Uterus (tissue), 2 donors: ENCODE measurements at regions not wholly inside any gene's neighbourhood (a gene's known extent, or its start where the extent isn't known, plus 50 kb on each side); places are given as distances from the start of the nearest gene placed in this dataset.

Experiments used
- POLR2A ChIP-seq, 2 donors: fragments of 450-650 bp; IDR thresholded peaks; one replicate each; pipeline ENCODE4 v1.6.1; 2016; ENCODE audit warnings: antibody characterized with exemption in 2 of 2, mild to moderate bottlenecking in 1 of 2, moderate library complexity in 1 of 2
- TF ChIP-seq, protein P1 (sequence below), 4 experiments: fragments of 200-600 bp in 2 of 4; fragments of 450-650 bp in 2 of 4; sonication (generic) in 2 of 4; IDR thresholded peaks; one replicate each; pipeline ENCODE4 v1.5.1; 2016 to 2019; ENCODE audit warnings: antibody characterized with exemption in 4 of 4, mild to moderate bottlenecking in 2 of 4, moderate library complexity in 1 of 4

DNA sequence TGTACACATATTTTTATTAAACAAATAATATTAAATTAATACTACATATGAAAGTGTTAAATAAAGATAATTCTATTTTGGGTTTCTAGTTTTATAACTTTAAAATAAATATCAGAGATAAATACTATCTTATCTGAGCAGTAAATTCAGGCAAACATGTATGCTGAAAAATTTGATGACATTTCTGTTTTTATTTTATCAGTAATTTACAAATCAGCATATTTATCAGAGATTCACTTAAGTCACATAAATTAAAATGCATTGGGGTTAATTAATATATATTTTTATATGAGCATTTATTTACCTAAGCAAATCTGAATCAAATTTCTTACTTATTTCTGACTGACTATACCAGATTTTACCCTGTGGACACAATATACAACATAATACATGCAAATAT lies 1499.8 kb downstream of the OTOL1 start:
- TF ChIP-seq, protein P1, sequence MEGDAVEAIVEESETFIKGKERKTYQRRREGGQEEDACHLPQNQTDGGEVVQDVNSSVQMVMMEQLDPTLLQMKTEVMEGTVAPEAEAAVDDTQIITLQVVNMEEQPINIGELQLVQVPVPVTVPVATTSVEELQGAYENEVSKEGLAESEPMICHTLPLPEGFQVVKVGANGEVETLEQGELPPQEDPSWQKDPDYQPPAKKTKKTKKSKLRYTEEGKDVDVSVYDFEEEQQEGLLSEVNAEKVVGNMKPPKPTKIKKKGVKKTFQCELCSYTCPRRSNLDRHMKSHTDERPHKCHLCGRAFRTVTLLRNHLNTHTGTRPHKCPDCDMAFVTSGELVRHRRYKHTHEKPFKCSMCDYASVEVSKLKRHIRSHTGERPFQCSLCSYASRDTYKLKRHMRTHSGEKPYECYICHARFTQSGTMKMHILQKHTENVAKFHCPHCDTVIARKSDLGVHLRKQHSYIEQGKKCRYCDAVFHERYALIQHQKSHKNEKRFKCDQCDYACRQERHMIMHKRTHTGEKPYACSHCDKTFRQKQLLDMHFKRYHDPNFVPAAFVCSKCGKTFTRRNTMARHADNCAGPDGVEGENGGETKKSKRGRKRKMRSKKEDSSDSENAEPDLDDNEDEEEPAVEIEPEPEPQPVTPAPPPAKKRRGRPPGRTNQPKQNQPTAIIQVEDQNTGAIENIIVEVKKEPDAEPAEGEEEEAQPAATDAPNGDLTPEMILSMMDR (IDR thresholded peaks at IDR 0.05) = no peak
- no peak for TF ChIP-seq POLR2A (IDR thresholded peaks at IDR 0.05)
